Esophagus muscularis mucosa (tissue), 4 donors: ENCODE measurements at regions not wholly inside any gene's neighbourhood (a gene's known extent, or its start where the extent isn't known, plus 50 kb on each side); places are given as distances from the start of the nearest gene placed in this dataset.

Experiments
- DNase-seq: peaks from one replicate; pipeline ENCODE4 v3.0.0-alpha.2; 2017; ENCODE audit errors: extremely low spot score
- H3K27ac ChIP-seq, 4 donors: fragments of 200-600 bp; sonication (generic); replicated peaks in 1 of 4; 1 replicate in 3 of 4; 2 replicates in 1 of 4; pipeline ENCODE4 v1.5.1; 2016 to 2019; ENCODE audit warnings: mild to moderate bottlenecking in 1 of 4
- H3K27me3 ChIP-seq, 4 donors: fragments of 200-600 bp; sonication (generic); one replicate each; pipeline versions ENCODE4 v1.5.1 to v1.6.0; 2016 to 2019
- H3K36me3 ChIP-seq, 4 donors: fragments of 200-600 bp; sonication (generic); one replicate each; pipeline ENCODE4 v1.5.1; 2016 to 2019
- H3K4me1 ChIP-seq, 4 donors: fragments of 200-600 bp; sonication (generic); one replicate each; pipeline ENCODE4 v1.5.1; 2016 to 2019
- H3K4me3 ChIP-seq, 4 donors: fragments of 200-600 bp; sonication (generic); 1 replicate in 2 of 4; 2 replicates in 2 of 4; pipeline ENCODE4 v1.5.1; 2016 to 2019; ENCODE audit warnings: mild to moderate bottlenecking in 4 of 4, moderate library complexity in 1 of 4
- H3K9me3 ChIP-seq, 4 donors: fragments of 200-600 bp; sonication (generic); 1 replicate in 3 of 4; 2 replicates in 1 of 4; pipeline ENCODE4 v1.5.1; 2016 to 2019
- CTCF ChIP-seq, 3 experiments: fragments of 200-600 bp in 2 of 3; fragments of 450-650 bp in 1 of 3; sonication (generic) in 2 of 3; IDR thresholded peaks; one replicate each; pipeline ENCODE4 v1.5.1; 2017 to 2019; ENCODE audit warnings: antibody characterized with exemption in 3 of 3, mild to moderate bottlenecking in 2 of 3, moderate library complexity in 1 of 3
- EP300 ChIP-seq: sonication (generic); formaldehyde crosslinking; IDR thresholded peaks from one replicate; pipeline ENCODE4 v1.6.1; 2017; ENCODE audit warnings: antibody characterized with exemption
- POLR2A ChIP-seq: fragments of 450-650 bp; IDR thresholded peaks from one replicate; pipeline ENCODE4 v1.6.1; 2017; ENCODE audit warnings: antibody characterized with exemption, moderate library complexity, mild to moderate bottlenecking, low read depth
- POLR2AphosphoS5 ChIP-seq, 2 donors: sonication (generic); formaldehyde crosslinking; IDR thresholded peaks; one replicate each; pipeline ENCODE4 v1.6.1; 2017; ENCODE audit warnings: antibody characterized with exemption in 2 of 2
- WGBS: methylation state at CpG from one replicate; pipeline ENCODE4 v1.1.5; 2018; 5-methylcytosine and 5-hydroxymethylcytosine counted together
- intact Hi-C: fragments of 100-400 bp; cut with DNase I; formaldehyde crosslinking; loops from one replicate; pipeline ENCODE4 v1.15.1; 2023

GRCh38 chr5:155080721-155081120 lies 67.2 kb downstream of the KIF4B start:
- no peak for TF ChIP-seq POLR2AphosphoS5 (IDR thresholded peaks at IDR 0.05)
- TF ChIP-seq CTCF (IDR thresholded peaks at IDR 0.05), result no peak
- no peak for TF ChIP-seq EP300
- TF ChIP-seq POLR2A, result no peak
- WGBS, result 64% methylated on average over 3 of the region's 3 CpGs
- intact Hi-C loops, result no loop called here
- H3K36me3 ChIP-seq, result no peaks in the 10 kb centered on the region
- H3K9me3 ChIP-seq, result no peaks in the 10 kb centered on the region
- H3K4me3 ChIP-seq, result no peak overlapping the region
- H3K27me3 ChIP-seq, result no peaks in the 10 kb centered on the region
- DNase-seq, result no peak
- no peak overlapping the region for H3K27ac ChIP-seq
- H3K4me1 ChIP-seq, result no peaks in the 10 kb centered on the region

GRCh38 chr5:155081618-155082017 lies 68.1 kb downstream of the KIF4B start:
- 93% methylated on average over 3 of the region's 3 CpGs for WGBS

GRCh38 chr5:155082401-155082800 lies 68.8 kb downstream of the KIF4B start:
- WGBS, result 79% methylated on average over 4 of the region's 4 CpGs
- Histone ChIP-seq H3K4me1 (peaks cover 0 to 5% (median 1%) of the 10 kb centered on the region in 4 donors), H3K36me3 (no peaks in the 10 kb centered on the region), H3K9me3 (no peaks in the 10 kb centered on the region), H3K4me3 (no peak overlapping the region), H3K27ac (no peak overlapping the region), H3K27me3 (no peaks in the 10 kb centered on the region)
- intact Hi-C loops, result no loop called here
- DNase-seq, result no peak
- TF ChIP-seq EP300 (no peak), POLR2AphosphoS5 (IDR thresholded peaks at IDR 0.05) (no peak), CTCF (IDR thresholded peaks at IDR 0.05) (no peak), POLR2A (no peak)

More at GRCh38 chr5:155081618-155082017, 68.1 kb downstream of the KIF4B start:
- Histone ChIP-seq H3K36me3 (no peaks in the 10 kb centered on the region), H3K4me3 (no peak overlapping the region), H3K27ac (no peak overlapping the region), H3K4me1 (no peaks in the 10 kb centered on the region), H3K9me3 (no peaks in the 10 kb centered on the region), H3K27me3 (no peaks in the 10 kb centered on the region)
- TF ChIP-seq POLR2A (no peak), POLR2AphosphoS5 (IDR thresholded peaks at IDR 0.05) (no peak), EP300 (no peak), CTCF (IDR thresholded peaks at IDR 0.05) (no peak)
- intact Hi-C loops, result no loop called here
- DNase-seq, result no peak

GRCh38 chr5:155085282-155085989 lies 71.9 kb downstream of the KIF4B start:
- no peaks in the 10 kb centered on the region for H3K9me3 ChIP-seq
- WGBS, result 53% methylated on average over 4 of the region's 4 CpGs
- TF ChIP-seq POLR2AphosphoS5 (IDR thresholded peaks at IDR 0.05) (no peak), POLR2A (no peak), EP300 (no peak), CTCF (IDR thresholded peaks at IDR 0.05) (no peak)
- H3K27me3 ChIP-seq, result no peaks in the 10 kb centered on the region
- H3K4me3 ChIP-seq, result no peak overlapping the region
- H3K4me1 ChIP-seq, result peaks cover 1 to 25% (median 19%) of the 10 kb centered on the region in 4 donors
- no peak for DNase-seq
- H3K27ac ChIP-seq, result no peak overlapping the region
- H3K36me3 ChIP-seq, result no peaks in the 10 kb centered on the region
- intact Hi-C loops, result no loop called here

GRCh38 chr5:155087036-155087435 lies 73.5 kb downstream of the KIF4B start:
- H3K27me3 ChIP-seq, result no peaks in the 10 kb centered on the region
- no peak overlapping the region for H3K27ac ChIP-seq
- no peaks in the 10 kb centered on the region for H3K36me3 ChIP-seq
- WGBS, result 77% methylated on average over 4 of the region's 4 CpGs
- no peak for DNase-seq
- intact Hi-C loops, result no loop called here
- no peak for TF ChIP-seq POLR2A
- no peak for TF ChIP-seq CTCF (IDR thresholded peaks at IDR 0.05)
- TF ChIP-seq EP300, result no peak
- TF ChIP-seq POLR2AphosphoS5 (IDR thresholded peaks at IDR 0.05), result no peak
- no peak overlapping the region for H3K4me3 ChIP-seq
- H3K4me1 ChIP-seq, result peaks cover 6 to 41% (median 32%) of the 10 kb centered on the region in 4 donors
- H3K9me3 ChIP-seq, result no peaks in the 10 kb centered on the region
